Small intestine (tissue), 7 donors: ENCODE measurements at regions not wholly inside any gene's neighbourhood (a gene's known extent, or its start where the extent isn't known, plus 50 kb on each side); places are given as distances from the start of the nearest gene placed in this dataset.
A peak's percentile ranks its signal among the peaks of the same experiment; 100 is the strongest.

Experiments used
- DNase-seq, 2 donors: peaks; one replicate each; pipeline versions ENCODE4 v3.0.0 to v3.0.0-alpha.2; 2013
- FAIRE-seq: peaks from 2 replicates; lab custom pipeline; 2012; peaks lifted over from hg19 to GRCh38; lab: Jason Lieb, UNC
- H3K27ac ChIP-seq, 3 donors: one replicate each; pipeline ENCODE4 v1.5.1; 2013; ENCODE audit warnings: low read length in 2 of 3, mild to moderate bottlenecking in 2 of 3, control low read depth in 1 of 3, inconsistent platforms in 1 of 3, low read depth in 1 of 3, moderate library complexity in 1 of 3
- H3K27me3 ChIP-seq, 3 donors: one replicate each; pipeline ENCODE4 v1.6.1; 2013; ENCODE audit warnings: low read length in 3 of 3, inconsistent platforms in 1 of 3; ENCODE audit not compliant: control insufficient read depth in 3 of 3, insufficient read depth in 3 of 3
- H3K36me3 ChIP-seq, 3 donors: one replicate each; pipeline ENCODE4 v1.6.1; 2013; ENCODE audit warnings: low read length in 3 of 3, inconsistent platforms in 1 of 3, low read depth in 1 of 3, mild to moderate bottlenecking in 1 of 3, moderate library complexity in 1 of 3; ENCODE audit not compliant: control insufficient read depth in 3 of 3, insufficient read depth in 2 of 3
- H3K4me1 ChIP-seq, 3 donors: one replicate each; pipeline ENCODE4 v1.6.1; 2013; ENCODE audit warnings: low read length in 2 of 3, inconsistent platforms in 1 of 3, low read depth in 1 of 3, mild to moderate bottlenecking in 1 of 3, moderate library complexity in 1 of 3; ENCODE audit not compliant: control insufficient read depth in 3 of 3, insufficient read depth in 2 of 3
- H3K4me3 ChIP-seq, 3 donors: one replicate each; pipeline ENCODE4 v1.5.1; 2013; ENCODE audit warnings: low read length in 3 of 3, control low read depth in 1 of 3, inconsistent platforms in 1 of 3, low read depth in 1 of 3, mild to moderate bottlenecking in 1 of 3, moderate library complexity in 1 of 3
- H3K9me3 ChIP-seq, 2 donors: one replicate each; pipeline ENCODE4 v1.6.1; 2013; ENCODE audit warnings: low read depth in 1 of 2, low read length in 1 of 2; ENCODE audit not compliant: control insufficient read depth in 2 of 2, insufficient read depth in 1 of 2
- WGBS, 3 donors: extraction: QIAGEN DNeasy Blood & Tissue Kit; methylation state at CpG; one replicate each; pipeline ENCODE4 v1.1.7; 2013; 5-methylcytosine and 5-hydroxymethylcytosine counted together
- donor health status: healthy with polysubstance abuse.
- donor health status: control.
- donor health status: control.
- donor health status: Bipolar disorder and iron deficiency.
- donor health status: healthy.

- peak in 1 of 2 donors; percentile 6 for DNase-seq
- Histone ChIP-seq H3K9me3 (no peaks in the 10 kb centered on the region), H3K27me3 (no peaks in the 10 kb centered on the region), H3K27ac (no peak overlapping the region), H3K36me3 (no peaks in the 10 kb centered on the region), H3K4me1 (no peaks in the 10 kb centered on the region), H3K4me3 (no peak overlapping the region)
- no peak for FAIRE-seq
- WGBS, 3 donors: 58 to 67% (median 66%) methylated on average over 3 of the region's 3 CpGs
Observed at GRCh38 chr14:86057018-86057667, 527.2 kb downstream of the FLRT2 start.

- no peak for FAIRE-seq
- 33 to 62% (median 35%) methylated on average over 3 of the region's 3 CpGs for WGBS, 3 donors
- no peaks in the 10 kb centered on the region for H3K4me1 ChIP-seq
- no peak overlapping the region for H3K27ac ChIP-seq
- H3K36me3 ChIP-seq: no peaks in the 10 kb centered on the region
- H3K9me3 ChIP-seq: no peaks in the 10 kb centered on the region
- DNase-seq: no peak
- H3K4me3 ChIP-seq: no peak overlapping the region
- no peaks in the 10 kb centered on the region for H3K27me3 ChIP-seq
Observed at GRCh38 chr14:86055512-86056075, 525.6 kb downstream of the FLRT2 start.

- Histone ChIP-seq H3K9me3 (no peaks in the 10 kb centered on the region), H3K4me3 (no peak overlapping the region), H3K4me1 (no peaks in the 10 kb centered on the region), H3K27ac (no peak overlapping the region), H3K27me3 (no peaks in the 10 kb centered on the region), H3K36me3 (no peaks in the 10 kb centered on the region)
- no peak for DNase-seq
- FAIRE-seq: no peak
- WGBS, 3 donors: 22 to 61% (median 47%) methylated on average over 1 of the region's 1 CpG
Observed at GRCh38 chr14:86052868-86053267, 522.9 kb downstream of the FLRT2 start.

- DNase-seq (no peak), FAIRE-seq (no peak)
- 79 to 90% (median 85%) methylated on average over 5 of the region's 5 CpGs for WGBS, 3 donors
- H3K27ac ChIP-seq: no peak overlapping the region
- H3K4me3 ChIP-seq: no peak overlapping the region
- H3K9me3 ChIP-seq: peaks cover 0 to 3% of the 10 kb centered on the region in 2 donors
- H3K36me3 ChIP-seq: no peaks in the 10 kb centered on the region
- H3K27me3 ChIP-seq: no peaks in the 10 kb centered on the region
- no peaks in the 10 kb centered on the region for H3K4me1 ChIP-seq
Observed at GRCh38 chr14:86050757-86051156, 520.8 kb downstream of the FLRT2 start.

- H3K4me1 ChIP-seq: no peaks in the 10 kb centered on the region
- 54 to 72% (median 63%) methylated on average over 2 of the region's 2 CpGs for WGBS, 3 donors
- peaks cover 0 to 3% of the 10 kb centered on the region in 2 donors for H3K9me3 ChIP-seq
- no peaks in the 10 kb centered on the region for H3K36me3 ChIP-seq
- FAIRE-seq: no peak
- no peak overlapping the region for H3K4me3 ChIP-seq
- H3K27me3 ChIP-seq: no peaks in the 10 kb centered on the region
- no peak overlapping the region for H3K27ac ChIP-seq
- no peak for DNase-seq
Observed at GRCh38 chr14:86050072-86050683, 520.2 kb downstream of the FLRT2 start.

GRCh38 chr14:86039176-86039575 lies 509.2 kb downstream of the FLRT2 start:
- Histone ChIP-seq H3K4me1 (no peaks in the 10 kb centered on the region), H3K27ac (no peak overlapping the region), H3K27me3 (no peaks in the 10 kb centered on the region), H3K4me3 (no peak overlapping the region), H3K9me3 (peaks cover 0 to 2% of the 10 kb centered on the region in 2 donors), H3K36me3 (no peaks in the 10 kb centered on the region)
- 79 to 86% (median 83%) methylated on average over 1 of the region's 1 CpG for WGBS, 3 donors
- FAIRE-seq (no peak), DNase-seq (no peak)

GRCh38 chr14:86038387-86039042 lies 508.6 kb downstream of the FLRT2 start:
- Histone ChIP-seq H3K4me1 (no peaks in the 10 kb centered on the region), H3K4me3 (no peak overlapping the region), H3K27me3 (no peaks in the 10 kb centered on the region), H3K36me3 (no peaks in the 10 kb centered on the region), H3K9me3 (peaks cover 0 to 2% of the 10 kb centered on the region in 2 donors), H3K27ac (no peak overlapping the region)
- WGBS, 3 donors: 54 to 65% (median 58%) methylated on average over 4 of the region's 4 CpGs
- FAIRE-seq (no peak), DNase-seq (peak in 1 of 2 donors; percentile 26)

DNA sequence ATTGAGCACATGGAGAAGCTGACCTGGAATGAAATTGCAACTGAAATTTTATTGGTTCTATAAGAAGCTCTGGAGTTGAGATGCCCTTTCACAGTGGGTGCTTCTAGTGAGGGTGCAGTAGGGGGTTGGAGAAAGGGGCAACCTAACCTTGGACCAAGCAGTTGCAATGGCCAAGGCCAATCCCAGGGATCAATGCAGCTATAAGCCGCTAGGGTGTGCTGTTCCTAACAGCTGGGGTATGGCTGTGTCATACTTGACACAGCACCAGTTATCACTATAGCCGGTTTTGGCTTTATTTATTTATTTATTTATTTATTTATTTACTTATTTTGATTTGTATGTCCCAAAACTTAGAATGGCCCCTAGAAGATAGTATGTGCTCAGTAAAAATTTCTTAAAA lies 505.9 kb downstream of the FLRT2 start:
- Histone ChIP-seq H3K36me3 (no peaks in the 10 kb centered on the region), H3K27me3 (no peaks in the 10 kb centered on the region), H3K27ac (no peak overlapping the region), H3K4me1 (no peaks in the 10 kb centered on the region), H3K4me3 (no peak overlapping the region), H3K9me3 (peaks cover 0 to 2% of the 10 kb centered on the region in 2 donors)
- 26 to 51% (median 34%) methylated on average over 2 of the region's 2 CpGs for WGBS, 3 donors
- no peak for FAIRE-seq
- no peak for DNase-seq
